ENCODE measurements at regions not wholly inside any gene's neighbourhood (a gene's known extent, or its start where the extent isn't known, plus 50 kb on each side); places are given as distances from the start of the nearest gene placed in this dataset.

DNA sequence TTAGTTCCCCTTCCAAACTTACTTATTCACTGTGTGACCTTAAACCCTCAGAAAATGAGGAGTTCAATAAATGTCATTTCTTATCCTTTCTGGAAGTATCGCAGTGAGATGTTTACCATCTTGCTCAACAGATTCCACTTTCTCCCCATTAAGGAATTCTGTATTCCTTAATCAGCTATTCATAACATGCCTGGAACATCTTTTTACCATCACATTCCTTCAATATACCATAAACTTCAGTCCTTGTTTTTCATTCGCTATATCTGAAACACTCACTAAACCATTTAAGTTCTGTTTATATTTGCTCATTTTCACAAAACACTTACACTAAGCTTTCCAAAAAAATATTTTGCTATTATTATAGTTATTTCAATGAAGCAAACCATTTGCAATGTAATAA is 1158.6 kb downstream of the CDH12 start:
- Mint-ChIP-seq H3K36me3 (ENCODE audit: insufficient read depth) (no peaks in the 10 kb centered on the region), H3K9me3 (ENCODE audit: low read depth) (peaks cover 6% of the 10 kb centered on the region), H3K27ac (no peak overlapping the region), H3K4me3 (ENCODE audit: low read depth) (no peak overlapping the region), H3K27me3 (no peaks in the 10 kb centered on the region), H3K4me1 (ENCODE audit: low read depth) (peaks cover 7% of the 10 kb centered on the region)
- TF ChIP-seq, protein P1, sequence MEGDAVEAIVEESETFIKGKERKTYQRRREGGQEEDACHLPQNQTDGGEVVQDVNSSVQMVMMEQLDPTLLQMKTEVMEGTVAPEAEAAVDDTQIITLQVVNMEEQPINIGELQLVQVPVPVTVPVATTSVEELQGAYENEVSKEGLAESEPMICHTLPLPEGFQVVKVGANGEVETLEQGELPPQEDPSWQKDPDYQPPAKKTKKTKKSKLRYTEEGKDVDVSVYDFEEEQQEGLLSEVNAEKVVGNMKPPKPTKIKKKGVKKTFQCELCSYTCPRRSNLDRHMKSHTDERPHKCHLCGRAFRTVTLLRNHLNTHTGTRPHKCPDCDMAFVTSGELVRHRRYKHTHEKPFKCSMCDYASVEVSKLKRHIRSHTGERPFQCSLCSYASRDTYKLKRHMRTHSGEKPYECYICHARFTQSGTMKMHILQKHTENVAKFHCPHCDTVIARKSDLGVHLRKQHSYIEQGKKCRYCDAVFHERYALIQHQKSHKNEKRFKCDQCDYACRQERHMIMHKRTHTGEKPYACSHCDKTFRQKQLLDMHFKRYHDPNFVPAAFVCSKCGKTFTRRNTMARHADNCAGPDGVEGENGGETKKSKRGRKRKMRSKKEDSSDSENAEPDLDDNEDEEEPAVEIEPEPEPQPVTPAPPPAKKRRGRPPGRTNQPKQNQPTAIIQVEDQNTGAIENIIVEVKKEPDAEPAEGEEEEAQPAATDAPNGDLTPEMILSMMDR (IDR thresholded peaks at IDR 0.05; ENCODE audit: unreplicated experiment) = no peak
- DNase-seq (ENCODE audit: low spot score, unreplicated experiment) = no peak

DNA sequence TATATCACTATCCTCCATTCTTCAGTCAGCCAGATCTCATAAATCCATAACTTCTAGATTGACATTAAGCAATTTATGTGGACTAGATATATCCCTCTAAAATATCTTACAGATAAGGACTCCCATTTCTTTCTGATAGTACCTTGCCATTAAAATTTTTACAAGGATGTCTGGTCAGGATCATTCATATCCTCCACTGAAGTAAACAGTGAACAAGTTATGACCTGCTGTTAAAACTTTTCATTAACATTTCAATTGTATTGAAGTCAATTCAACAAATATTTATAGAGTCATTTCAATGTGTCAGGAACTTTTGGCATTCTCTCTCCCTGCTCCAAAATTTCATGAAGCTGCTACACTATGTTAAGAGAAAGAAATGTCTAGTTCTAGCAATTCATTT is 1159.6 kb downstream of the CDH12 start:
- H3K4me3 Mint-ChIP-seq (ENCODE audit: low read depth) = no peak overlapping the region
- H3K27me3 Mint-ChIP-seq = no peaks in the 10 kb centered on the region
- DNase-seq (ENCODE audit: low spot score, unreplicated experiment) = no peak
- TF ChIP-seq, protein P1 (IDR thresholded peaks at IDR 0.05; ENCODE audit: unreplicated experiment) = no peak
- peaks cover 7% of the 10 kb centered on the region for H3K4me1 Mint-ChIP-seq (ENCODE audit: low read depth)
- H3K27ac Mint-ChIP-seq = no peak overlapping the region
- no peaks in the 10 kb centered on the region for H3K36me3 Mint-ChIP-seq (ENCODE audit: insufficient read depth)
- H3K9me3 Mint-ChIP-seq (ENCODE audit: low read depth) = peaks cover 6% of the 10 kb centered on the region

DNA sequence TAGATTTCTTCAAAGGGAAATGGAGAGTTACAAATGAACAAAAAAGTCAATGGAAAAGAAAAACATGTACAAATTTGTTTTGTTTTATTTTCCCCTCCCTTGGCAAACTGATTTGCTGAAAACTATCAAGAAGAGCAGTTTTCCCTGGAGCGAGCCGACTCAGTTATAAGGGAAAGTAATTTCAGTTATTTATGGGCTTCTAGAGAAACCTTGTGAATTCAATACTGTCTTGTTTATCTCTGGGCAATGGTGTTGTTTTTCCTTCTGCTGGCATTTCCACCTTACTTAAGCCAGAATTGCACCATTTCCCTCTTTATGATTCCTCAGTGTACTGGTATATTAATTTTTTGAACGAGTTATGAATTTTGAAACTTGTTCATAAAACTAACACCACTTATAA is 1163.6 kb downstream of the CDH12 start:
- TF ChIP-seq, protein P1 (IDR thresholded peaks at IDR 0.05; ENCODE audit: unreplicated experiment) = no peak
- no peak for DNase-seq (ENCODE audit: low spot score, unreplicated experiment)
- Mint-ChIP-seq H3K9me3 (ENCODE audit: low read depth) (no peaks in the 10 kb centered on the region), H3K27me3 (no peaks in the 10 kb centered on the region), H3K36me3 (ENCODE audit: insufficient read depth) (no peaks in the 10 kb centered on the region), H3K4me1 (ENCODE audit: low read depth) (peaks cover 7% of the 10 kb centered on the region), H3K27ac (no peak overlapping the region), H3K4me3 (ENCODE audit: low read depth) (no peak overlapping the region)

DNA sequence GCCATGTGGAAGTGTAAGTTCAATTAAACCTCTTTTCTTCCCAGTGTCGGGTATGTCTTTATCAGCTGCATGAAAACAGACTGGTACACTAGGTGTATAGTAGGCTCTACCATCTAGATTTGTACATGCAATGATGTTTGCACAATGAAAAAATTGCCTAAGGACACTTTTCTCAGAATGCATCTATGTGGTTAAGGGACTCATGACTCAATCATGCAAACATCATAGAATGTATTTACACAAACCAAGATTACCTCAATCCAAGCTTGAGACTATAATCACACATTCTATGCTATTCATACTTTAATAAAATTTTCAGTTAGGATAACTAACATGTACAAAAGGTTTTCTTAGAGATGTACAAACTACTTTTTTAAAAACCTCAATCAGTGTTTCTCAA is 1164.5 kb downstream of the CDH12 start:
- no peaks in the 10 kb centered on the region for H3K9me3 Mint-ChIP-seq (ENCODE audit: low read depth)
- peaks cover 3% of the 10 kb centered on the region for H3K4me1 Mint-ChIP-seq (ENCODE audit: low read depth)
- no peak for DNase-seq (ENCODE audit: low spot score, unreplicated experiment)
- no peaks in the 10 kb centered on the region for H3K27me3 Mint-ChIP-seq
- H3K36me3 Mint-ChIP-seq (ENCODE audit: insufficient read depth) = no peaks in the 10 kb centered on the region
- H3K27ac Mint-ChIP-seq = no peak overlapping the region
- TF ChIP-seq, protein P1 (IDR thresholded peaks at IDR 0.05; ENCODE audit: unreplicated experiment) = no peak
- H3K4me3 Mint-ChIP-seq (ENCODE audit: low read depth) = no peak overlapping the region

DNA sequence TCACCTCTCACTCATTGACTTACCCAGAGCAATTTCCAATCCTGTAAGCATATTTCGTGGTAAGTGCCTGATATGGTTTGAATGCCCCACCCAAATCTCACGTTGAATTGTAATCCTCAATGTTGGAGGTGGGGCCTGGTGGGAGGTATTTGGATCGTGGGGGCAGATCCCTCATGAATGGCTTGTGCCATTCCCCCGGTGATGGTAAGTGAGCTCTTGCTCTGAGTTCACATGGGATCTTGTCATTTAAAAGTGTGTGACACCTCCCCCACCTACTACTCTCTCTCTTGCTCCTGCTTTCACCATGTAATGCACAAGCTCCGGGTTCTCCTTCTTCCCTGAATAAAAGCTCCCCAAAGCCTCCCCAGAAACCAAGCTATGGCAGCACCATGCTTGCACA is 1165.5 kb downstream of the CDH12 start:
- no peaks in the 10 kb centered on the region for H3K9me3 Mint-ChIP-seq (ENCODE audit: low read depth)
- no peak for DNase-seq (ENCODE audit: low spot score, unreplicated experiment)
- H3K4me1 Mint-ChIP-seq (ENCODE audit: low read depth) = no peaks in the 10 kb centered on the region
- H3K27ac Mint-ChIP-seq = peak overlapping the region; percentile 63
- H3K27me3 Mint-ChIP-seq = no peaks in the 10 kb centered on the region
- no peak overlapping the region for H3K4me3 Mint-ChIP-seq (ENCODE audit: low read depth)
- TF ChIP-seq, protein P1 (IDR thresholded peaks at IDR 0.05; ENCODE audit: unreplicated experiment) = no peak
- no peaks in the 10 kb centered on the region for H3K36me3 Mint-ChIP-seq (ENCODE audit: insufficient read depth)

Data from progenitor cell of endocrine pancreas (in vitro differentiated cells).